Right lobe of liver (tissue), 6 donors: ENCODE measurements at regions not wholly inside any gene's neighbourhood (a gene's known extent, or its start where the extent isn't known, plus 50 kb on each side); places are given as distances from the start of the nearest gene placed in this dataset.

Experiments
- ATAC-seq, 4 donors: fragments of 200-7000 bp; cut with Tn5 transposase; one replicate each; pipeline ENCODE4 v1.9.1; 2020; ENCODE audit warnings: mild to moderate bottlenecking in 4 of 4, moderate library complexity in 4 of 4
- DNase-seq, 3 donors: peaks; one replicate each; pipeline ENCODE4 v3.0.0-alpha.2; 2020
- H3K27ac ChIP-seq, 3 donors: fragments of 200-600 bp; one replicate each; pipeline ENCODE4 v1.8.0; 2022
- H3K27me3 ChIP-seq, 2 donors: fragments of 200-600 bp; one replicate each; pipeline ENCODE4 v1.8.0; 2022
- H3K36me3 ChIP-seq, 4 donors: fragments of 200-600 bp; sonication (generic) in 1 of 4; one replicate each; pipeline versions ENCODE4 v1.5.1 to v1.8.0; 2017 to 2022; ENCODE audit warnings: control low read depth in 1 of 4
- H3K4me1 ChIP-seq, 4 donors: fragments of 200-600 bp; sonication (generic) in 1 of 4; one replicate each; pipeline versions ENCODE4 v1.5.1 to v1.8.0; 2017 to 2022; ENCODE audit warnings: control low read depth in 1 of 4
- H3K4me3 ChIP-seq, 3 donors: fragments of 200-600 bp; one replicate each; pipeline ENCODE4 v1.8.0; 2022
- H3K9me3 ChIP-seq, 4 donors: fragments of 200-600 bp; sonication (generic) in 1 of 4; one replicate each; pipeline versions ENCODE4 v1.5.1 to v1.8.0; 2017 to 2022; ENCODE audit warnings: control low read depth in 1 of 4
- CTCF ChIP-seq, 4 donors: fragments of 200-600 bp in 3 of 4; fragments of 450-650 bp in 1 of 4; IDR thresholded peaks; one replicate each; pipeline versions ENCODE4 v1.5.1 to v1.8.0; 2016 to 2022; ENCODE audit warnings: antibody characterized with exemption in 4 of 4, mild to moderate bottlenecking in 2 of 4
- POLR2A ChIP-seq: fragments of 450-650 bp; IDR thresholded peaks from one replicate; pipeline ENCODE4 v1.6.1; 2017; ENCODE audit warnings: antibody characterized with exemption, mild to moderate bottlenecking
- WGBS: methylation state at CpG from one replicate; pipeline ENCODE4 v1.1.6; 2018; ENCODE audit warnings: low coverage, low lambda C conversion rate; ENCODE audit not compliant: insufficient coverage; ENCODE audit errors: missing lambda C conversion rate; 5-methylcytosine and 5-hydroxymethylcytosine counted together
- intact Hi-C, 2 donors: fragments of 100-400 bp; cut with DNase I; formaldehyde crosslinking; loops; one replicate each; pipeline versions ENCODE4 v1.11.2 to v1.14.1; 2022
- donor health status: DM: no; HTN: yes; CAD: no.
- donor health status: DM: no; HTN: no; CAD: no.
- donor health status: DM: no; HTN: no; CAD: no.
- donor health status: DM: no; HTN: yes; CAD: no.
- donor health status: DM: no; HTN: yes; CAD: no.

DNA sequence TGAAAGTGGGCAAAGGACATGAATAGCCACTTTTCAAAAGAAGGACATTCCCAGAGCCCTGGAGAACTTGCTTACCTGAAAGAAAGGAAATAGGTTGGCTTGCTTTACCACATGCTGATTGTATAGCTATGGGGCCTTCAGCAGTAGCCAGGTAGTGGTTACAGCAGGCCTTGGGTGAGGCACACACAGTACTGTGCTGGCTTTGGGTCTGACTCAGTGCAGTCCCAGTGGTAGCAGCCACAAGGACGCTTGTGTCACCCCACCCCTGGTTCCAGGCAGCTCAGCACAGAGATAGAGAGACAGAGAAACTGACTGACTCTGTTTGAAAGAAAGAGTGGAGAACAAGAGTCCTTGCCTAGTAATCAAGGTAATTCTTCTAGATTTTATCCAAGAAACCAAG lies 201.0 kb upstream of the EYS start:
- TF ChIP-seq POLR2A (no peak), CTCF (IDR thresholded peaks at IDR 0.05) (no peak)
- Histone ChIP-seq H3K4me3 (no peak overlapping the region), H3K27me3 (no peaks in the 10 kb centered on the region), H3K9me3 (no peaks in the 10 kb centered on the region), H3K36me3 (no peaks in the 10 kb centered on the region), H3K4me1 (no peaks in the 10 kb centered on the region), H3K27ac (no peak overlapping the region)
- ATAC-seq (no peak), DNase-seq (no peak)
- intact Hi-C loops: no loop called here
- WGBS: 0% methylated on average over 1 of the region's 1 CpG

- WGBS: 60% methylated on average over 1 of the region's 1 CpG
- Histone ChIP-seq H3K27ac (no peak overlapping the region), H3K36me3 (no peaks in the 10 kb centered on the region), H3K4me3 (no peak overlapping the region), H3K9me3 (no peaks in the 10 kb centered on the region), H3K27me3 (no peaks in the 10 kb centered on the region), H3K4me1 (no peaks in the 10 kb centered on the region)
- TF ChIP-seq CTCF (IDR thresholded peaks at IDR 0.05) (no peak), POLR2A (no peak)
- no peak for DNase-seq
- ATAC-seq: no peak
- intact Hi-C loops: no loop called here
Measured at GRCh38 chr6:65903992-65904391, 197.0 kb upstream of the EYS start.

- intact Hi-C loops: no loop called here
- Histone ChIP-seq H3K36me3 (no peaks in the 10 kb centered on the region), H3K27ac (no peak overlapping the region), H3K27me3 (no peaks in the 10 kb centered on the region), H3K4me1 (no peaks in the 10 kb centered on the region), H3K4me3 (no peak overlapping the region), H3K9me3 (no peaks in the 10 kb centered on the region)
- ATAC-seq (no peak), DNase-seq (no peak)
- no peak for TF ChIP-seq CTCF (IDR thresholded peaks at IDR 0.05)
- no peak for TF ChIP-seq POLR2A
Measured at GRCh38 chr6:65900928-65901327, 193.9 kb upstream of the EYS start.

- Histone ChIP-seq H3K36me3 (no peaks in the 10 kb centered on the region), H3K4me1 (no peaks in the 10 kb centered on the region), H3K9me3 (no peaks in the 10 kb centered on the region), H3K27me3 (no peaks in the 10 kb centered on the region), H3K27ac (no peak overlapping the region), H3K4me3 (no peak overlapping the region)
- no peak for ATAC-seq
- TF ChIP-seq POLR2A (no peak), CTCF (IDR thresholded peaks at IDR 0.05) (no peak)
- DNase-seq: no peak
- intact Hi-C loops: no loop called here
- WGBS: 13% methylated on average over 1 of the region's 1 CpG
Measured at GRCh38 chr6:65896140-65896539, 189.1 kb upstream of the EYS start.

DNA sequence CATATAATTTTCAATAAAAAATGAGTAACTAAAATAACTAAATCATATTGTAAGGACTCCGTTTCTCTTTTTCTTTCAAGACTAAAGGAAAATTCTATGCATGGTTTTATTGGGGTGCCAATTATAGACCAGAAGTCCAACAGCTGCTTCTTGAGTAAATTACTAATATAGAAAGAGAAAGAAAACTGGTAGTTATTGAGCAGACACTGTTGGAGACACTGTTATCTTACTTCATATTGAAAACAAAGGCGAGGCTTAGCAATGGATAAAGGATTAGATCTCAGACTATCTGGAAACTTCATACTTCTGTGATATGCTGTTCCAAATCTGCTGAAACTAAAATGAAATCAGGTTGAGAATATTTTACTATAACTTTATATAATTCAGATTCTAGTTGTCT lies 169.6 kb upstream of the EYS start:
- ATAC-seq (no peak), DNase-seq (no peak)
- TF ChIP-seq CTCF (IDR thresholded peaks at IDR 0.05) (no peak), POLR2A (no peak)
- H3K36me3 ChIP-seq: no peaks in the 10 kb centered on the region
- no peaks in the 10 kb centered on the region for H3K9me3 ChIP-seq
- 50% methylated on average over 2 of the region's 2 CpGs for WGBS
- H3K27ac ChIP-seq: no peak overlapping the region
- intact Hi-C loops: no loop called here
- H3K4me3 ChIP-seq: no peak overlapping the region
- no peaks in the 10 kb centered on the region for H3K27me3 ChIP-seq
- H3K4me1 ChIP-seq: no peaks in the 10 kb centered on the region
